ENCODE measurements at regions not wholly inside any gene's neighbourhood (a gene's known extent, or its start where the extent isn't known, plus 50 kb on each side); places are given as distances from the start of the nearest gene placed in this dataset.

DNA sequence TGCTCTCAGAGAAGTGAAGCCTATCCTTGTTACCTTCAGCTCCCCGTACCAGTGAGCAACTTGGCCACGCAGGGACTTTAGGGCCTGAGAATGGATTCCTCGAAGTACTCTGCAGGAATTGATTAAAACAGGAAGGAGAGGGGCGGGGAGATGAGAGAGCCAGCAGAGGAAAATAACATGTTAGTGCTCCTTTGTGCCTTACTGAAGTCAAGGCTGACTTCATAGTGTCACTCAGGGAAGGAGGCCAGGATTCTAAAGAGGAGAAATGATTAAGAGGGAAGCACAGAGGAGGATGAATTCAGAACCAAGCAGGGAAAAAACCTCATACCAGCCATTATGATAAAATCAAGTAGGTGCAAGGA, 195.6 kb upstream of the RHOBTB1 start:
- TF ChIP-seq CTCF (IDR thresholded peaks at IDR 0.05; ENCODE audit: low read depth, low read length), result no peak
- no peak overlapping the region for H3K4me3 ChIP-seq (ENCODE audit: low read depth, low read length)

GRCh38 chr10:61138708-61139591, 195.0 kb upstream of the RHOBTB1 start:
- H3K4me3 ChIP-seq (ENCODE audit: low read depth, low read length), result no peak overlapping the region
- TF ChIP-seq CTCF (IDR thresholded peaks at IDR 0.05; ENCODE audit: low read depth, low read length), result no peak

- H3K4me3 ChIP-seq (ENCODE audit: low read depth, low read length), result no peak overlapping the region
- TF ChIP-seq CTCF (IDR thresholded peaks at IDR 0.05; ENCODE audit: low read depth, low read length), result no peak
Measured at GRCh38 chr10:61136139-61136538, 192.2 kb upstream of the RHOBTB1 start.

DNA sequence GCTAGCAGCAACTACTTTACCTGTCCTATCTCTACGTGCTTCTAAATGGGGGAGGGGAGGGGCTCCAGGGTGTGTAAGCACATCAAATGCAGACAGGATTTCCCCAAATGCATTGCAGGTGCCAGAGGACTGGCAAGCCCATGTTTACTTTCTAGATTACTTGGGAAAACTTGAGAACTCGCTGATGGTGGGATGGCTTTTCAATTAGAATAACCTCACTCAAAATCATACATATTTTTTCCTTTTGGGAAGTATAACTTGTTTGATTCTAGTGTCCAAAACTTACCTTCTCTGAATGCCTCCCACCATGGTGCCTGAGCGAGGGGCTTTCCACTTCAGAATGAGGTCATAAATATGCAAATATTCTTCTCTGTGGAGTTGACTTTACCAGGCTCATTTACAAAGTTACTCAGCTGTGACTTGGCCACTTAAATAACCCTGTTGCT, 191.3 kb upstream of the RHOBTB1 start:
- H3K4me3 ChIP-seq (ENCODE audit: low read depth, low read length), result no peak overlapping the region
- no peak for TF ChIP-seq CTCF (IDR thresholded peaks at IDR 0.05; ENCODE audit: low read depth, low read length)

- no peak overlapping the region for H3K4me3 ChIP-seq (ENCODE audit: low read depth, low read length)
- no peak for TF ChIP-seq CTCF (IDR thresholded peaks at IDR 0.05; ENCODE audit: low read depth, low read length)
Measured at GRCh38 chr10:61130366-61130765, 186.4 kb upstream of the RHOBTB1 start.

DNA sequence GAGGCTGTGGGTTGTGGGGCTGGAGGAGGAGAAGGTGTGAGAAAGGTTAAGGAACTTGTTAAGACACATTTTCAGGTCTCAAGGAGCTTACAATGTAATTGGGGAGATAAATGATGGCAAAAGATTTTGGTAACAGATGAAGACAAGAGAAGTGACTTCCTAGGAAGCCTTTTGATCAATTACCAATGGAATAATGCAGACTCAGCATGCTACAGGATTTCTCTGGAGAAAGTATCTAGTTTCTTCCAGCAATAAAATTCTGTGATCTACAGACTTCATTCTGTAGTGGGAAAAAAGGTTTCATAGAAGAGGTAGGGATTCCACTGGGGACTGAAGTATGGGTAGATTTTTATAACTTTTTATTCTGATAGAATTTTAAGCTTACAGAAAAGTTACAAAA, 184.2 kb upstream of the RHOBTB1 start:
- no peak for TF ChIP-seq CTCF (IDR thresholded peaks at IDR 0.05; ENCODE audit: low read depth, low read length)
- no peak overlapping the region for H3K4me3 ChIP-seq (ENCODE audit: low read depth, low read length)

- H3K4me3 ChIP-seq (ENCODE audit: low read depth, low read length), result no peak overlapping the region
- no peak for TF ChIP-seq CTCF (IDR thresholded peaks at IDR 0.05; ENCODE audit: low read depth, low read length)
Measured at GRCh38 chr10:61125560-61126170, 181.7 kb upstream of the RHOBTB1 start.

Measured in WI38 (cell line).